Activated B cell treated with CpG ODN at 0.5 μM for 24 hours (primary cell): ENCODE measurements at regions not wholly inside any gene's neighbourhood (a gene's known extent, or its start where the extent isn't known, plus 50 kb on each side); places are given as distances from the start of the nearest gene placed in this dataset.

Experiments
- ATAC-seq: fragments of 200-7000 bp; cut with Tn5 transposase; one replicate; pipeline ENCODE4 v1.10.0; 2021; ENCODE audit warnings: low read depth, mild to moderate bottlenecking, moderate library complexity
- CTCF ChIA-PET: fragments of 350-600 bp; sonication (Branson Sonifier 250); formaldehyde crosslinking; loops from one replicate; lab custom pipeline; 2021; ENCODE audit warnings: antibody characterized with exemption; lab: Charles Lee
- POLR2A ChIA-PET: fragments of 350-600 bp; sonication (Branson Sonifier 250); formaldehyde crosslinking; loops from one replicate; lab custom pipeline; 2021; ENCODE audit warnings: antibody characterized with exemption; lab: Charles Lee
- DNase-seq: peaks from one replicate; pipeline ENCODE4 v3.0.0; 2022
- H3K27ac Mint-ChIP-seq: one replicate; pipeline ENCODE4 v1.8.0; 2020; ENCODE audit warnings: mixed read lengths
- H3K27me3 Mint-ChIP-seq: one replicate; pipeline ENCODE4 v1.8.0; 2021; ENCODE audit warnings: mixed read lengths
- H3K36me3 Mint-ChIP-seq: one replicate; pipeline ENCODE4 v1.8.0; 2021; ENCODE audit warnings: low read depth, mixed read lengths
- H3K4me1 Mint-ChIP-seq: one replicate; pipeline ENCODE4 v1.8.0; 2021; ENCODE audit warnings: mixed read lengths
- H3K4me3 Mint-ChIP-seq: one replicate; pipeline ENCODE4 v1.8.0; 2020; ENCODE audit warnings: mild to moderate bottlenecking, mixed read lengths
- H3K9me3 Mint-ChIP-seq: one replicate; pipeline ENCODE4 v1.8.0; 2020; ENCODE audit warnings: mixed read lengths
- intact Hi-C: fragments of 100-400 bp; cut with micrococcal nuclease; formaldehyde crosslinking; loops from one replicate; pipeline ENCODE4 v1.15.1; 2024
- TF ChIP-seq, protein P1 (sequence below): fragments of 200-600 bp; IDR thresholded peaks from one replicate; pipeline ENCODE4 v1.8.0; 2022; ENCODE audit warnings: antibody characterized with exemption, mild to moderate bottlenecking

DNA sequence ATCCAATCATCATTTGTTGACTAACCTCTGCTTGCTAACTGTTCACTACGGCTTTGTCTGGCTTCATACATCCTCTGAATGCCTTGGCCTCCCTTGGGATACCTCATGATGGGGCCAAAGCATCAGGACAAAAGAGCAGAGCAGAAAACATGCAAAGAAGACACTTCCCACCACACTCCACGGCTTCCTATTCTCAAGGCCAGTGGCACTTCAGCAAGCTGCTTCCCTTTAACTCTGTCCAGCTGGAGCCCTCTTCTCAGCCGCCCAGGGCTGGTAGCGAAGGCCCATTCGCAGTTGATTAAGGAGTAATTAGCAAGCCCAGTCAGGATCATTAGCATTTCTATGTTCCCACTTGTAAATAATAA is 224.3 kb upstream of the FGGY start:
- Mint-ChIP-seq H3K27me3 (no peaks in the 10 kb centered on the region), H3K36me3 (no peaks in the 10 kb centered on the region), H3K9me3 (no peaks in the 10 kb centered on the region), H3K4me1 (peaks cover 37% of the 10 kb centered on the region), H3K27ac (no peak overlapping the region), H3K4me3 (peak overlapping the region; percentile 25)
- intact Hi-C loops = loop anchor here (10.0 kb wide), 2 partner anchors 222 to 622 kb away; partner anchors contain the start of gene FGGY
- TF ChIP-seq, protein P1, sequence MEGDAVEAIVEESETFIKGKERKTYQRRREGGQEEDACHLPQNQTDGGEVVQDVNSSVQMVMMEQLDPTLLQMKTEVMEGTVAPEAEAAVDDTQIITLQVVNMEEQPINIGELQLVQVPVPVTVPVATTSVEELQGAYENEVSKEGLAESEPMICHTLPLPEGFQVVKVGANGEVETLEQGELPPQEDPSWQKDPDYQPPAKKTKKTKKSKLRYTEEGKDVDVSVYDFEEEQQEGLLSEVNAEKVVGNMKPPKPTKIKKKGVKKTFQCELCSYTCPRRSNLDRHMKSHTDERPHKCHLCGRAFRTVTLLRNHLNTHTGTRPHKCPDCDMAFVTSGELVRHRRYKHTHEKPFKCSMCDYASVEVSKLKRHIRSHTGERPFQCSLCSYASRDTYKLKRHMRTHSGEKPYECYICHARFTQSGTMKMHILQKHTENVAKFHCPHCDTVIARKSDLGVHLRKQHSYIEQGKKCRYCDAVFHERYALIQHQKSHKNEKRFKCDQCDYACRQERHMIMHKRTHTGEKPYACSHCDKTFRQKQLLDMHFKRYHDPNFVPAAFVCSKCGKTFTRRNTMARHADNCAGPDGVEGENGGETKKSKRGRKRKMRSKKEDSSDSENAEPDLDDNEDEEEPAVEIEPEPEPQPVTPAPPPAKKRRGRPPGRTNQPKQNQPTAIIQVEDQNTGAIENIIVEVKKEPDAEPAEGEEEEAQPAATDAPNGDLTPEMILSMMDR = no peak
- POLR2A ChIA-PET = interaction anchor here (1.3 kb wide), 1 partner anchor 289 kb away, joined by 9 read pairs; the partner anchor contains the start of gene JUN
- CTCF ChIA-PET = no interaction called here
- ATAC-seq (peak; percentile 15), DNase-seq (no peak)

DNA sequence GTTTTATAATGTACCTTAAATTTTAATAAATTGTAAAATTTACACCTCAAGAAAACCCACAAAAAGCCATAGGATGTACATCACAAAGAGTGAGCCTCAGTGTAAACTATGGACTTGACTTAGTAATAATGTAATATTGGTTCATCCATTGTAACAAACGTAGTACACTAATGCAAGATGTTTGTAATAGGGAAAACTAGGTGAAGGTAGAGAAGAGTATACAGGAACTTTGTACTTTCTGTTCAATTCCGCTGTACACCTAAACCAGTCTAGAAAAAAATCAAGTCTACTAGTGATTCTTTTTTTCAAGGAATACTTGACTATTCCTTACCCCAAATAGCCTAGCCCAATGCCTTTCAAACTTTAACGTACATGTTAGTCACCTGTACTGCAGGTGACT is 222.3 kb upstream of the FGGY start:
- ATAC-seq (no peak), DNase-seq (no peak)
- POLR2A ChIA-PET = no interaction called here
- H3K27ac Mint-ChIP-seq = no peak overlapping the region
- H3K27me3 Mint-ChIP-seq = no peaks in the 10 kb centered on the region
- no peak overlapping the region for H3K4me3 Mint-ChIP-seq
- intact Hi-C loops = loop anchor here (10.0 kb wide), 2 partner anchors 220 to 620 kb away; partner anchors contain the start of gene FGGY
- peaks cover 44% of the 10 kb centered on the region for H3K4me1 Mint-ChIP-seq
- CTCF ChIA-PET = no interaction called here
- TF ChIP-seq, protein P1 = no peak
- H3K36me3 Mint-ChIP-seq = no peaks in the 10 kb centered on the region
- H3K9me3 Mint-ChIP-seq = no peaks in the 10 kb centered on the region

DNA sequence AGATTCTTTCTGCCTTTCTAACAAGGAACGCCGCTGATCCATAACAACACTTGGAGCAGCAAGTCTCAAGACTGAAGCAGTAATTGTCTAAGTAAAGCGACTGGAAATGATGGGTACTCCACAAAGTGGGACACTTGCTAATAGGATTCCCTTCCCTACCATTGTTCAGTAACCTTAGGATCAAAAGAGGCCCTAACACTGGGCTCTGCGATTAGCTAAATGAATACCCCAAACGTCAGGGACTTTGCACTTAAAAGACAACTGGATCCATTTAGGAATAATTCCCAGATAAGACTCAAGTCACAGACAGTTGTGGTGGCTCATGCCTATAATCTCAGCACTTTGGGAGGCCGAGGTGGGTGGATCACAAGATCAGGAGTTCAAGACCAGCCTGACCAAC is 221.9 kb upstream of the FGGY start:
- DNase-seq (no peak), ATAC-seq (no peak)
- no peaks in the 10 kb centered on the region for H3K9me3 Mint-ChIP-seq
- intact Hi-C loops = loop anchor here (10.0 kb wide), 2 partner anchors 220 to 620 kb away; partner anchors contain the start of gene FGGY
- H3K4me3 Mint-ChIP-seq = no peak overlapping the region
- H3K36me3 Mint-ChIP-seq = no peaks in the 10 kb centered on the region
- TF ChIP-seq, protein P1 = no peak
- no peaks in the 10 kb centered on the region for H3K27me3 Mint-ChIP-seq
- H3K4me1 Mint-ChIP-seq = peaks cover 44% of the 10 kb centered on the region
- ChIA-PET POLR2A (no interaction called here), CTCF (no interaction called here)
- H3K27ac Mint-ChIP-seq = no peak overlapping the region

DNA sequence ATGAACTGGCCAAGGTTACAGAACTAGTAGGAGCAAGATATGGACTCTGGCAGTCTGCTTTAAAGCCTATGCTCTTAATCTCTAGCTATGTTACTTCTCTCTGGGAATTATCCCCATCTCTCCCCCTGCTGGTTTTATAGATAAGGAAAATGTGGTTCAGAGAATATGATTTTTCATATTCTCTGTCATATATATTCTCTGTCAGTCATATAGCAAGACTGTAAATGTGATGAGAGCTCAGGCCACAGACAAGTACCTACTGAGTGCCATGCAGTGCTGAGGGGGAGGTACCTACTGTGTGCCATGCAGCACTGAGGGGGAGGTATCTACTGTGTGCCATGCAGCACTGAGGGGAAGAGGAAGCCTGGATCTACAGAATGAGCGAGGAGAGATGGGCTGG is 220.3 kb upstream of the FGGY start:
- no peak overlapping the region for H3K4me3 Mint-ChIP-seq
- POLR2A ChIA-PET = interaction anchor here (0.5 to 2.3 kb wide), 3 partner anchors 63 to 293 kb away, joined by 3 to 11 read pairs (median 10); partner anchors contain the start of gene JUN
- H3K9me3 Mint-ChIP-seq = no peaks in the 10 kb centered on the region
- H3K4me1 Mint-ChIP-seq = peaks cover 31% of the 10 kb centered on the region
- ATAC-seq (no peak), DNase-seq (no peak)
- H3K27ac Mint-ChIP-seq = no peak overlapping the region
- TF ChIP-seq, protein P1 = no peak
- intact Hi-C loops = loop anchor here (2.0 to 10.0 kb wide), 3 partner anchors 218 to 618 kb away; partner anchors contain the start of genes FGGY and JUN
- H3K27me3 Mint-ChIP-seq = no peaks in the 10 kb centered on the region
- CTCF ChIA-PET = interaction anchor here (1.2 kb wide), 1 partner anchor 622 kb away, joined by 4 read pairs; no protein-coding TSS in a partner anchor
- no peaks in the 10 kb centered on the region for H3K36me3 Mint-ChIP-seq

DNA sequence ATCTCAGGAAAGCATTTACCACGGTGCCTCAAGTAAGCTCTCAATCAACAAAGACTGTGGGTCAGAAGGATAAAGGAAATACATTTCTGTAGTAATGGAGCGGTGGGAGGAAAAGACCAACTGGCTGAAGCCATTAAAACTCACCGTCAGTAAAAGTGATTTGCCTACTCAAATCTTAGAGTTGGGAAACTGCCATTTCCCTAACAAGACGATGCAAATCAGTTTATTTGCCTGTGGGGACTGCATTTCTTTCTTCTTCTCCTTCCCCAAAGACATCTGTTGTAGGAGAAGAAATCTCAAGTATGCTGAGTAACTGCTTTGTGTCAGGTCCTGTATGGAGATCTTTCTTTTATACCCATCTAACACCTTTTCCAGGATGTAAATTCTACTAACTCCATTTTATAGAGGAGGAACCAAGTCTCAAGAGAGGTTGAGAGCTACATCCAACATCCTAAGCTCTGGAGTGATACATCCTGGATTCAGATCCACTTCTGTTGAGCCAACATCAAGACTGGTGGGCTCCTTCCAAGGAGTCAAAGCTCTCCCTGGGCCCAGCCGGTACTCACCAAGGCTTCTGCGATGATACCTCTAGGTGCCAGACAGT is 219.3 kb upstream of the FGGY start:
- Mint-ChIP-seq H3K27ac (no peak overlapping the region), H3K27me3 (no peaks in the 10 kb centered on the region), H3K4me3 (no peak overlapping the region), H3K36me3 (no peaks in the 10 kb centered on the region), H3K9me3 (no peaks in the 10 kb centered on the region), H3K4me1 (peaks cover 22% of the 10 kb centered on the region)
- TF ChIP-seq, protein P1 = no peak
- CTCF ChIA-PET = interaction anchor here (0.8 to 0.9 kb wide), 2 partner anchors 31 to 621 kb away, joined by 3 to 5 read pairs; no protein-coding TSS in a partner anchor
- intact Hi-C loops = loop anchor here (2.0 to 10.0 kb wide), 3 partner anchors 217 to 617 kb away; partner anchors contain the start of genes FGGY and JUN
- DNase-seq (no peak), ATAC-seq (peak; percentile 10)
- POLR2A ChIA-PET = interaction anchor here (0.9 to 2.3 kb wide), 2 partner anchors 64 to 294 kb away, joined by 3 to 10 read pairs; partner anchors contain the start of gene JUN
